ENCODE measurements at regions not wholly inside any gene's neighbourhood (a gene's known extent, or its start where the extent isn't known, plus 50 kb on each side); places are given as distances from the start of the nearest gene placed in this dataset.

GRCh38 chr11:19482319-19483100, 230.1 kb upstream of the NAV2 start:
- Histone ChIP-seq H3K27me3 (no peaks in the 10 kb centered on the region), H3K4me1 (no peaks in the 10 kb centered on the region), H3K27ac (no peak overlapping the region), H3K4me3 (no peak overlapping the region), H3K9me3 (no peaks in the 10 kb centered on the region), H3K36me3 (no peaks in the 10 kb centered on the region)
- intact Hi-C loops (cut with DNase I) = no loop called here
- no peak for ATAC-seq
- no peak for TF ChIP-seq CTCF (IDR thresholded peaks at IDR 0.05)
- DNase-seq = no peak

GRCh38 chr11:19480540-19480939, 232.1 kb upstream of the NAV2 start:
- ATAC-seq (no peak), DNase-seq (no peak)
- intact Hi-C loops (cut with DNase I) = no loop called here
- H3K9me3 ChIP-seq = no peaks in the 10 kb centered on the region
- no peak overlapping the region for H3K27ac ChIP-seq
- H3K36me3 ChIP-seq = no peaks in the 10 kb centered on the region
- TF ChIP-seq CTCF (IDR thresholded peaks at IDR 0.05) = no peak
- H3K27me3 ChIP-seq = no peaks in the 10 kb centered on the region
- no peak overlapping the region for H3K4me3 ChIP-seq
- no peaks in the 10 kb centered on the region for H3K4me1 ChIP-seq

- no peak for DNase-seq
- no peak overlapping the region for H3K27ac ChIP-seq
Measured at GRCh38 chr11:19478891-19479290, 233.7 kb upstream of the NAV2 start.

GRCh38 chr11:19474954-19475721, 234.4 kb upstream of the E2F8 start:
- Histone ChIP-seq H3K27me3 (no peaks in the 10 kb centered on the region), H3K36me3 (no peaks in the 10 kb centered on the region), H3K9me3 (no peaks in the 10 kb centered on the region), H3K4me3 (no peak overlapping the region), H3K4me1 (no peaks in the 10 kb centered on the region), H3K27ac (no peak overlapping the region)
- intact Hi-C loops (cut with DNase I) = no loop called here
- DNase-seq (no peak), ATAC-seq (no peak)
- no peak for TF ChIP-seq CTCF (IDR thresholded peaks at IDR 0.05)

More at GRCh38 chr11:19478891-19479290, 233.7 kb upstream of the NAV2 start:
- Histone ChIP-seq H3K4me1 (no peaks in the 10 kb centered on the region), H3K9me3 (no peaks in the 10 kb centered on the region), H3K4me3 (no peak overlapping the region), H3K36me3 (no peaks in the 10 kb centered on the region), H3K27me3 (no peaks in the 10 kb centered on the region)
- intact Hi-C loops (cut with DNase I) = no loop called here
- no peak for ATAC-seq
- no peak for TF ChIP-seq CTCF (IDR thresholded peaks at IDR 0.05)

- Histone ChIP-seq H3K4me1 (no peaks in the 10 kb centered on the region), H3K9me3 (no peaks in the 10 kb centered on the region), H3K27me3 (no peaks in the 10 kb centered on the region), H3K4me3 (no peak overlapping the region), H3K36me3 (no peaks in the 10 kb centered on the region), H3K27ac (no peak overlapping the region)
- TF ChIP-seq CTCF (IDR thresholded peaks at IDR 0.05) = no peak
- no peak for ATAC-seq
- no peak for DNase-seq
- intact Hi-C loops (cut with DNase I) = no loop called here
Measured at GRCh38 chr11:19474211-19474610, 233.5 kb upstream of the E2F8 start.

All from left lung (tissue), 4 donors.